HG03103 (cell line): ENCODE measurements at regions not wholly inside any gene's neighbourhood (a gene's known extent, or its start where the extent isn't known, plus 50 kb on each side); places are given as distances from the start of the nearest gene placed in this dataset.

Experiments
- ATAC-seq: cut with Tn5 transposase; IDR thresholded peaks from one replicate; pipeline ENCODE4 v1.9.1; 2021; ENCODE audit warnings: low read depth; ENCODE audit not compliant: unreplicated experiment

GRCh38 chr17:79189305-79189704, 114.7 kb downstream of the ENGASE start:
- no peak for ATAC-seq

GRCh38 chr17:79188685-79189084, 114.1 kb downstream of the ENGASE start:
- ATAC-seq, result no peak

- no peak for ATAC-seq
Observed at GRCh38 chr17:79188048-79188447, 113.4 kb downstream of the ENGASE start.

- ATAC-seq, result no peak
Observed at GRCh38 chr17:79187186-79187585, 112.6 kb downstream of the ENGASE start.

- no peak for ATAC-seq
Observed at GRCh38 chr17:79186406-79186805, 111.8 kb downstream of the ENGASE start.

- ATAC-seq, result no peak
Observed at GRCh38 chr17:79185671-79186070, 111.0 kb downstream of the ENGASE start.

- ATAC-seq, result no peak
Observed at GRCh38 chr17:79184219-79184618, 109.6 kb downstream of the ENGASE start.

GRCh38 chr17:79183293-79184158, 108.9 kb downstream of the ENGASE start:
- no peak for ATAC-seq

- ATAC-seq, result no peak
Observed at GRCh38 chr17:79183043-79183292, 108.3 kb downstream of the ENGASE start.

- no peak for ATAC-seq
Observed at GRCh38 chr17:79182176-79183042, 107.8 kb downstream of the ENGASE start.

GRCh38 chr17:79180358-79181005, 105.9 kb downstream of the ENGASE start:
- no peak for ATAC-seq

GRCh38 chr17:79179334-79179733, 104.7 kb downstream of the ENGASE start:
- no peak for ATAC-seq

- no peak for ATAC-seq
Observed at GRCh38 chr17:79177877-79178276, 103.3 kb downstream of the ENGASE start.

GRCh38 chr17:79176792-79177601, 102.4 kb downstream of the ENGASE start:
- no peak for ATAC-seq

- ATAC-seq, result no peak
Observed at GRCh38 chr17:79174905-79175856, 100.6 kb downstream of the ENGASE start.

GRCh38 chr17:79174193-79174765, 99.7 kb downstream of the ENGASE start:
- no peak for ATAC-seq

GRCh38 chr17:79171188-79171587, 96.6 kb downstream of the ENGASE start:
- no peak for ATAC-seq

GRCh38 chr17:79169861-79170260, 95.2 kb downstream of the ENGASE start:
- no peak for ATAC-seq

- ATAC-seq, result no peak
Observed at GRCh38 chr17:79169366-79169765, 94.7 kb downstream of the ENGASE start.
